Astrocyte of the spinal cord (primary cell): ENCODE measurements at regions not wholly inside any gene's neighbourhood (a gene's known extent, or its start where the extent isn't known, plus 50 kb on each side); places are given as distances from the start of the nearest gene placed in this dataset.
"Not testable (repeated sequence)": the region's sequence is repeated elsewhere in the genome, so short reads cannot be mapped to it uniquely, and the experiment has no call there.

Experiments used
- DNase-seq: peaks from one replicate; pipeline ENCODE4 v3.0.0; 2011; ENCODE audit warnings: low read depth, low spot score
- H3K4me3 ChIP-seq: 2 replicates; pipeline ENCODE4 v1.5.1; 2011; ENCODE audit warnings: low read depth, mild to moderate bottlenecking, low read length, moderate library complexity
- in situ Hi-C: cut with HindIII; loops from 2 replicates; pipeline ENCODE4 v1.10.0; 2017; ENCODE audit warnings: low sequenced_read_pairs
- TF ChIP-seq, protein P1 (sequence below): IDR thresholded peaks from 2 replicates; pipeline ENCODE4 v1.5.1; 2012; ENCODE audit warnings: low read depth, mild to moderate bottlenecking, low read length, inconsistent platforms

DNA sequence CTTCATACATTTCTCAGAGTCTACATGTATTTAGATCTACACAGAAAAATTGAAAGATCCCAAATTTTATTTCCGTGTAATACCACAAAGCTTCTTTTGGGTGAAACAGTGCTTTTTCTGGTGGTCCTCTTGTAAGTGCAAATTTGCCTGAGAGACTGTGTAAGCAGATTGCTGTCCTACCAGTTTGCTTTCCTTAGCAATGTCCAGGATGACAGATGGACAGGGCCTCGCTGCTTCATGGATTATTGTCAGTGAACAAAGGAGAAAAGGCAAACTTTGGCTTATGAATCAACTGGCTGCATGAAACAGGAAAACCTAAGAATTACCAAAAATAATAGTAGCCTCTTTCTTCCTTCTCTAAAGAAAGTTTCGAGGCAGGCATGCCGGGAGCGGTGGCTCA is 82.6 kb upstream of the UBE2E1 start:
- no peak overlapping the region for H3K4me3 ChIP-seq
- DNase-seq = no peak
- in situ Hi-C loops = no loop called here
- TF ChIP-seq, protein P1, sequence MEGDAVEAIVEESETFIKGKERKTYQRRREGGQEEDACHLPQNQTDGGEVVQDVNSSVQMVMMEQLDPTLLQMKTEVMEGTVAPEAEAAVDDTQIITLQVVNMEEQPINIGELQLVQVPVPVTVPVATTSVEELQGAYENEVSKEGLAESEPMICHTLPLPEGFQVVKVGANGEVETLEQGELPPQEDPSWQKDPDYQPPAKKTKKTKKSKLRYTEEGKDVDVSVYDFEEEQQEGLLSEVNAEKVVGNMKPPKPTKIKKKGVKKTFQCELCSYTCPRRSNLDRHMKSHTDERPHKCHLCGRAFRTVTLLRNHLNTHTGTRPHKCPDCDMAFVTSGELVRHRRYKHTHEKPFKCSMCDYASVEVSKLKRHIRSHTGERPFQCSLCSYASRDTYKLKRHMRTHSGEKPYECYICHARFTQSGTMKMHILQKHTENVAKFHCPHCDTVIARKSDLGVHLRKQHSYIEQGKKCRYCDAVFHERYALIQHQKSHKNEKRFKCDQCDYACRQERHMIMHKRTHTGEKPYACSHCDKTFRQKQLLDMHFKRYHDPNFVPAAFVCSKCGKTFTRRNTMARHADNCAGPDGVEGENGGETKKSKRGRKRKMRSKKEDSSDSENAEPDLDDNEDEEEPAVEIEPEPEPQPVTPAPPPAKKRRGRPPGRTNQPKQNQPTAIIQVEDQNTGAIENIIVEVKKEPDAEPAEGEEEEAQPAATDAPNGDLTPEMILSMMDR = no peak

GRCh38 chr3:23723930-23724329 is 81.8 kb upstream of the UBE2E1 start:
- DNase-seq = no peak
- H3K4me3 ChIP-seq = no peak overlapping the region
- TF ChIP-seq, protein P1 = no peak
- in situ Hi-C loops = no loop called here

DNA sequence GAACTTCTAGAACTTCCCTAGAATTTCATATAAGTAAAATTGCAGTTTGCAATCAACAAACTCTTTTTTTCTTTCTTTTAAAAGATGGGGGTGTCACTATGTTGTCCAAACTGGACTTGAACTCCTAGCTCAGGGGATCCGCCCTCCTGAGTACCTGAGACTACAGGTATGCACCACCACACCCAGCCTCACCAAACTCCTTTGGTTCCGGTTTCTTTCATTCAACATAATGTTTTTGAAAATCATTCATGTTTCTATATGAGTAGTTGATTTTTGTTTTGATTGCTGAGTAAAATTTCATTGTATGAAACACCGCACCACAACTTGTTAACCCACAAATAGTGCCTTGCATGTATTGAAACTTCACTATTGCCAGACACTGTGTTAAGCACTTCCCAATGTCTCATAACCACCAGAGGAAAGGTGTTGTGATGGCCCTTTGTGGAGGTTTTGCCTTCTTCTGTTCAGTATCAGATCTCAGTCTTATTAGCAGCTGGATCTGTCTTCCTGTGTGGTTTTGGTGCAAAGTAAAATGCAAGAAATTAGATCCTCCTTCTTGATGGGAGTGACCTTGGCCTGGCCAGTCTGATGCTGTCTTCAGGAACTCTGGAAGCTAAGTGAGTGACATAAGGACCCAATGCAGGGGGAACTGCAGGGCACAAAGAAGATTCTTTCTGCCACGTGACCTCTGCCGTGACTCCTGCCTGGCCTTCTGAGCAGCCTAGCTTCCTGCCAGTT is 78.8 kb upstream of the UBE2E1 start:
- in situ Hi-C loops = no loop called here
- no peak for DNase-seq

DNA sequence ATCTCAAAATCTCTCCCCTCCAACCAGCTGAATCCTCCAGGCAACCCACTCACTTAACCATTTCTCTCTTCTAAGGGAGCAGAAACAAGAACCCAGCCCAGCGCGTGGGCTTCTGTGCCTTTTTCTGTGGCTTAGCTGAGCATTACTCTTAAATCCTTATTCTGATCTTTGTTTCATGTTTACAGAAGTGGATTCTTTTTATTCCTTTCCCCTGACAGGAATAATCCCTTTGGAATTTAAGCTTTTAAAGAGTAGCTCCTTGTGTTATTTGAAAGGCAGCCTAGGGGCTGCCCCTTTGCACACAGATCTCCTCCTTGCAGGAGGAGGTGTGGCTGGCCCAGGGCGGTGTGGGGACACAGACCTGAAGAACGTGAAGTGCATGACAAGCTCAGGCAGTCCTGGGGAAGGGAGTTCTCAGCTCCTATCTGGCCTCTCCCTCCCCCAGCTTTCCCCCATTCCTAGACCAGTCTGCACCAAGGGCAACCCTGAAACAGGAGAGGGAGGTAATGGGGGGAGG is 77.1 kb upstream of the UBE2E1 start:
- in situ Hi-C loops = no loop called here

More for the DNA sequence above, 78.8 kb upstream of the UBE2E1 start:
- TF ChIP-seq, protein P1 = no peak
- no peak overlapping the region for H3K4me3 ChIP-seq

DNA sequence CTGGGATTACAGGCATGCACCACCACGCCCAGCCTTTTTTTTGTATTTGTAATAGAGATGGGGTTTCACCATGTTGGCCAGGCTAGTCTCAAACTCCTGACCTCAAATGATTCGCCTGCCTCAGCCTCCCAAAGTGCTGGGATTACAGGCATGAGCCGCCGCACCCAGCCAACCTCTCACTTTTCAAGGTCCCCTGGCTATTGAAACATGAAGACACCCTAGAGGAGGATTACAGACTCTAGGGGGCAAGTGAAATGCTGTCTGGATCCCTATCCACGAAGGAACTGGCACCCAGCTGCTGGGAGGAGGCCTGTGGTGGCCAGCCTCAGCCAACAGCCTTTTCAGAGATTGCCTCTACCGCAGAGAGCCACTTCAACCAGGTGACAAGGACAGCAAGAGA is 76.4 kb upstream of the UBE2E1 start:
- DNase-seq, H3K4me3 ChIP-seq, in situ Hi-C loops: not testable (repeated sequence)

More for the DNA sequence above, 77.1 kb upstream of the UBE2E1 start:
- TF ChIP-seq, protein P1 = no peak
- H3K4me3 ChIP-seq = no peak overlapping the region
- DNase-seq = no peak

DNA sequence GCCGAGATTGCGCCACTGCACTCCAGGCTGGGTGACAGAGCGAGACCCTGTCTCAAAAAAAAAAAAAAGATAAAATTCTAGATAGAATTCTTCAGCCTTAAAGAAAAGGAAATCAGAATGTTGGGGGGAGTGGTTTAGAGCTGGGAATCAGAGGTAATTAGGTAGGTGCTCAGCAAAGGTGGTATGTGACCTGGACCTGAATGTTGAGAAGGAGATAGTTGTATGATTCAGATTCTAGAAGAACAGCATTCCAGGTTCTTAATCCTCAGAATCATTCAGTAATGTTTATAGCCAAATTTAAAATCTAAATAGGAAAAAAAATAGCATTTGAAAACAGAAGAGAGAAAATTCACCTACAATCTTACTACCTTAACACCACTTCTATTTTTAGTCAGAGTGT is 71.3 kb upstream of the UBE2E1 start:
- no peak for DNase-seq
- in situ Hi-C loops = no loop called here
- H3K4me3 ChIP-seq = no peak overlapping the region
- TF ChIP-seq, protein P1 = no peak

- no peak for DNase-seq
- no peak overlapping the region for H3K4me3 ChIP-seq
- in situ Hi-C loops = no loop called here
- TF ChIP-seq, protein P1 = no peak
Measured at GRCh38 chr3:23735062-23735461, 70.7 kb upstream of the UBE2E1 start.
